ENCODE measurements at regions not wholly inside any gene's neighbourhood (a gene's known extent, or its start where the extent isn't known, plus 50 kb on each side); places are given as distances from the start of the nearest gene placed in this dataset.

- TF ChIP-seq, protein P1, sequence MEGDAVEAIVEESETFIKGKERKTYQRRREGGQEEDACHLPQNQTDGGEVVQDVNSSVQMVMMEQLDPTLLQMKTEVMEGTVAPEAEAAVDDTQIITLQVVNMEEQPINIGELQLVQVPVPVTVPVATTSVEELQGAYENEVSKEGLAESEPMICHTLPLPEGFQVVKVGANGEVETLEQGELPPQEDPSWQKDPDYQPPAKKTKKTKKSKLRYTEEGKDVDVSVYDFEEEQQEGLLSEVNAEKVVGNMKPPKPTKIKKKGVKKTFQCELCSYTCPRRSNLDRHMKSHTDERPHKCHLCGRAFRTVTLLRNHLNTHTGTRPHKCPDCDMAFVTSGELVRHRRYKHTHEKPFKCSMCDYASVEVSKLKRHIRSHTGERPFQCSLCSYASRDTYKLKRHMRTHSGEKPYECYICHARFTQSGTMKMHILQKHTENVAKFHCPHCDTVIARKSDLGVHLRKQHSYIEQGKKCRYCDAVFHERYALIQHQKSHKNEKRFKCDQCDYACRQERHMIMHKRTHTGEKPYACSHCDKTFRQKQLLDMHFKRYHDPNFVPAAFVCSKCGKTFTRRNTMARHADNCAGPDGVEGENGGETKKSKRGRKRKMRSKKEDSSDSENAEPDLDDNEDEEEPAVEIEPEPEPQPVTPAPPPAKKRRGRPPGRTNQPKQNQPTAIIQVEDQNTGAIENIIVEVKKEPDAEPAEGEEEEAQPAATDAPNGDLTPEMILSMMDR (IDR thresholded peaks at IDR 0.05): no peak
- no peak for TF ChIP-seq POLR2A (IDR thresholded peaks at IDR 0.05)
These were observed 440.8 kb downstream of the ZNF385D start for GRCh38 chr3:21310161-21310560.

All from testis (tissue), 2 donors.